ENCODE measurements at regions not wholly inside any gene's neighbourhood (a gene's known extent, or its start where the extent isn't known, plus 50 kb on each side); places are given as distances from the start of the nearest gene placed in this dataset.

GRCh38 chr9:79107911-79108676 lies 463.7 kb upstream of the TLE4 start:
- TF ChIP-seq CTCF (IDR thresholded peaks at IDR 0.05) (no peak), POLR2A (IDR thresholded peaks at IDR 0.05) (no peak)

Data from testis (tissue), 2 donors.